HG03025 (cell line): ENCODE measurements at regions not wholly inside any gene's neighbourhood (a gene's known extent, or its start where the extent isn't known, plus 50 kb on each side); places are given as distances from the start of the nearest gene placed in this dataset.
A peak's percentile ranks its signal among the peaks of the same experiment; 100 is the strongest.
"Not testable (repeated sequence)": the region's sequence is repeated elsewhere in the genome, so short reads cannot be mapped to it uniquely, and the experiment has no call there.

ENCODE experiments used
- ATAC-seq: cut with Tn5 transposase; IDR thresholded peaks from one replicate; pipeline ENCODE4 v1.9.1; 2021; ENCODE audit warnings: mild to moderate bottlenecking, moderate library complexity; ENCODE audit not compliant: unreplicated experiment, low FRiP score

DNA sequence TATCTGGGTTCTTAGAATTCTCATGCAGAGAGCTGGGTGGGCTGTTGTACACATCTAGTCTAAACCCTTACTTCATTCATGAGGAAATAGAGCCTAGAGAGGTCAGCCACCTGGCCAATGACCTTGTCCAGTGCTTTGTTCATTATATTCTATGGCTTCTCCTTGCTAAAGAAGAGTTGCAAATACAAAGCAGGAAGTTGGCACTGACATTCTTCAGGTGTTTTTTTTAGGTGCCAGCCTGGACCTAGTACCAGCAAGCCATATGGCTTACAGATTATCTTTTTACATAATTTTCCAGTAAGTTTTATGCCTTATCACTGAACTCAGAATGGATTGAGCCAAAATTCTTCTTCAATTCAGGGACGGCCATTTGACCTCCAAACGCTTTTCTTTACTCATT lies 54.7 kb upstream of the PGM2 start:
- no peak for ATAC-seq

DNA sequence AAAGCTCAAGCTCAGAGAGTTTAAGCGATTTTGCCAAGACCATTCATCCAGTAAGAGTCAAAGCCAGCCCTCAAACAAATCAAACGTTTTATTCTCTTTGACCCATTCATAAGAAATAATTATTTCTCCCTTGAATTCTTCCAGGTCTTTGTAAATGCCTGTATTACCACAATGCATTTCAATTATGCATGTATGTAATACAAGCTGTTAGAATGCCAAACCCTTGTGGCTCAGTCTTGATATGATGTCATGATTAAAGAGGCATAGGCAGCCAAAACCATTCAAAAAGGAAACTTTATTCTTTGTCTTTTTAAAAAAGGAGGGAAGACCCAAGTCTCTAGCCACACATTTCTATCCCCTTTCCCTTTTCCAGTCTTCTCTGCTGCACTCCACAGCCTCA lies 56.5 kb upstream of the PGM2 start:
- no peak for ATAC-seq

GRCh38 chr4:37769391-37769989 lies 57.0 kb upstream of the PGM2 start:
- ATAC-seq, result no peak

DNA sequence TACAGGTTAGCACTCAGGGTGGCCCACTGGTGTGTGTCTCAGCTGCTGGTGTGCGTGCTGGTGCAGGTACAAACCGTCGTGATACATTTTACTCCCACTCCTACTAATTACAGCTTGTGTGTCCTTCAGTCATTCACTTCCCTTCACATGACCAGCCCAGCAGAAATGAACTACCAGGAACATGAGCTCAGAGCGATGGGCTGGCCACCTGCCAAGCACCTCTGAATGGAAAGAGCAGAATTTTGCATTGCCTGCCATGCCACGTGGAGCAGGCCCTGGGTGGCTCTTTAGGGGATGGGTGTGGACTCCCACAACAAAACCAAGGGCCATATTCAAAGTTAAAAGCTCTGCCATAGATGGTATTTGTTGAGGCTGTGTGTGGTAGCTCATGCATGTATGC lies 58.9 kb upstream of the PGM2 start:
- no peak for ATAC-seq

GRCh38 chr4:37767019-37767418 lies 59.5 kb upstream of the PGM2 start:
- no peak for ATAC-seq

- peak; percentile 51 for ATAC-seq
Measured at GRCh38 chr4:37765741-37766140, 60.7 kb upstream of the PGM2 start.

DNA sequence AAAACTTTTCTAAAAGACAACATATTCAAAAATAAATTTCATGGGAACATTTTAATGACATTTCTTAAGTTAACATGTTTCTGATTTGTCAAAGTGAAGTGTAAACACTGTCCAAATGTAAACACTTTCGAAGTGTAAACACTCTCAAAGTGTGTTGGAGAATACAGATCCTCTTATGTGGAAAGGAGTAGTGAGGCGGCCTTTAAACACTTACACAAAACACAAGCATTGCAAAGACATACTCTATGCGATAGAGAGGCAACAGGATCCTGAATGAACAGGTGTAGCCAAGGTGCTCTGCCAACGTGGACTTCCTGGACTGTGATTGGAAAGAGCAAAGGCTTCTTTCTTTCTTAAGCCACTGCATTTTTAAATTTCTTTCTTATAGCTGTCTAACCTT lies 62.7 kb upstream of the PGM2 start:
- no peak for ATAC-seq

GRCh38 chr4:37762991-37763368 lies 63.5 kb upstream of the PGM2 start:
- ATAC-seq, result no peak

DNA sequence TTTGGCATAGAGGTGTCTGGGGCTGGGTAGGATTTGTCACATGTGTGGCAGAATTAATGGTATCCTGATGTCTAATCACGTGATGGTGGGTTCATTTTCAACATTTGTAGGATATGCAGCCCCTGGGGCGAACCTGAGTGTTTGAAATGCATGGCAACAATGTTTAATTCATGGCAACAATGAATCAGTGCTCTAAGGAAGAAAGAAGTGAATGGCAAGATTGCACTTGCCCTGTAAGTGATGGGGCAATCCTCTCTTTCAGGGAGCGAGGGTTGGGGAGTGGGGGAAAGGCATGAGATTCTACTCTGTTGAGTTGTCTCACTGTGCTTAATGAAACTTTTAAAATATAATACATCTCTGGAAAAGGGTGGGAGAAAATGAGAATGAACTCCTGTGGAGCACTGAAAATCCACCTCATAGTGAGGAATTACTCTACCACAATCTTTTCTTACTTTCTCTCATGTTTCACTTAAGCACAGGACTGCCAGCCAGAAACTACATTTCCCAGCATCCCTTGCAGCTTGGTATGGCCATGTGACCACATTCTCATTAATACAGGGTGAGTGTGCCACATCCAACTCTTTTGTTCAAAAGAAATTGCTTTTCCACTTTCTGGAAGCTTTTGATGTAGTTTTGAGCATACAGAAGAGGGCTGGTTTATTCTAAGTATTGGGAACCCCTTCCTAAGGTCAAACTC lies 64.0 kb upstream of the PGM2 start:
- no peak for ATAC-seq

DNA sequence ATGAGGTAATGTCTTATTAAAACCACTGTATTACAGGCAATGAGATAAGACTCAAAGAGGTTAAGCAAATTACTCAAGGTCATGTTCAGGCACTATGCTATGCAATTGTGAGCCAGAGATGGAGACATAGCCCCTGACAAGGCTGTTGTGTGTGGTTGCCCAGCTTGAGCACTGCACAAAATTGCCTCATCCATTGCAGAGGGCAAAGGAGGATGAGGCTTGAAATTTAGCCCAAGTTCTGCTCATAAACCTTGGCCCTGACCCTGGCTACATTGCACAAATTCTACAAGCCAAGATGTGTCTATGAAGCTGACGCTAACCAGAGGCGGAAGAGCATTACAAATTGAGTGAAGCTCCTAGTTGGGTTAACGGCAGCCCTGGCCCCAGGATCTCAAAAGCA lies 65.6 kb upstream of the PGM2 start:
- no peak for ATAC-seq

GRCh38 chr4:37759833-37760232 lies 66.7 kb upstream of the PGM2 start:
- ATAC-seq, result no peak

DNA sequence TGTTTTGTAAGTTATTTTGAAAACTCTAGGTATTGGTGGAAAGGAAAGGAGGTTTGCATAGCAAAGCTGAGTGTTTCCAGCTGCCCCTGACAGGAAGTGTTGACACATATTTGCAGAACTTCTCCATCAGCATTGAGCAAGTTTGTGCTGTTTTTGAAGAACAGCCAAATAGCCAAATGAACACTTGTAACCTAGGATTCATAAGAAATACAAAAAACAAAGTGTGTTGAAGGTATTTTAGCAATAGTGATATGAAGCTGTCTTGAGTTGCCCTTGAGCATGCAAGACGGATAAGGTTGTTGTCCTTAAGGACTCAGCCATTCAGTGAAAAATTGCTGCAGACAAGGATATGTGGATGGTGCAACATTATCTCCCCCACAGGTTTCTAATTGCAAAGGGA lies 68.3 kb upstream of the PGM2 start:
- ATAC-seq, result no peak

GRCh38 chr4:37757761-37758160 lies 68.7 kb upstream of the PGM2 start:
- ATAC-seq, result no peak

GRCh38 chr4:37757121-37757520 lies 69.4 kb upstream of the PGM2 start:
- no peak for ATAC-seq

- no peak for ATAC-seq
Measured at GRCh38 chr4:37754410-37755185, 68.4 kb upstream of the RELL1 start.

- peak; percentile 68 for ATAC-seq
Measured at GRCh38 chr4:37749398-37749988, 63.3 kb upstream of the RELL1 start.

DNA sequence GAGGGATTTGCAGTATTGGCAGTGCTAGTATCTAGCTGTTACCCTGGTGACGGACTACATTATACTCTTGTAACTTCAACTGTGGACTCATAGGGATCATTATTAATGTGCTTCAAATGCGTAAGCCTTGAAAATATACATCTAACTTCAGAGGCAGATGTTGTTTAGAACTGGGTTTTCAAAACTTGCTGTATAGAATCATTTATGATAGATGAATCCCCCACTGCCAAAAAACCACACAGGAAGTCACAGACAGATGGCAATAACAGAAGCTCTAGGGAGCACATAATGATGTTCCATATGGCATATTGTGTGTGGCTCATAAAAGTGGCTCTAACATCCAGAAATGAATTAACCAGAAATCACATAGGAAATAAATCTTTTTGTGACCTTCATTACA lies 62.3 kb upstream of the RELL1 start:
- ATAC-seq, result no peak

DNA sequence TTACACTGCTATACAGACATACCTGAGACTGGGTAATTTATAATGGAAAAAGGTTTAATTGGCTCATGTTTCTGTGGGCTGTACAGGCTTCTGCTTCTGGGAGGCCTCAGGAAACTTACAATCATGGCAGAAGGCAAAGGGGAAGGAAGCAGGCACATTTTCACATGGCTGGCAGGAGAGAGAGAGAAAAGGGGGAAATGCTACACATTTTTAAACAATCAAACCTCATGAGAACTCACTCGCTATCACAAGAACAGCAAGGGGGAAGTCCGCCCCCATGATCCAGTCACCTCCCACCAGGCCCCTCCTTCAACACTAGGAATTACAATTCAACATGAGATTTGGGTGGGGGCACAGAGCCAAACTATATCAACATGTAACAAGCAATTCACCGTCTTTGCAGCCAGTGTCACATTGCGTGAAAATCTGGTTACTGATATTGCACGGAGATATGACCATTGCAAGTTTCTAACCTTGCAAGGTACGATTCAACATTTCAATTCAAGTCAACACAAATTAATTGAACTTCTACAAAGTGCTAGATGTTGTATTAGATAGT lies 61.7 kb upstream of the RELL1 start:
- ATAC-seq, result no peak

- ATAC-seq, result not testable (repeated sequence)
Measured at GRCh38 chr4:37746852-37747251, 60.7 kb upstream of the RELL1 start.

- no peak for ATAC-seq
Measured at GRCh38 chr4:37745946-37746345, 59.8 kb upstream of the RELL1 start.

DNA sequence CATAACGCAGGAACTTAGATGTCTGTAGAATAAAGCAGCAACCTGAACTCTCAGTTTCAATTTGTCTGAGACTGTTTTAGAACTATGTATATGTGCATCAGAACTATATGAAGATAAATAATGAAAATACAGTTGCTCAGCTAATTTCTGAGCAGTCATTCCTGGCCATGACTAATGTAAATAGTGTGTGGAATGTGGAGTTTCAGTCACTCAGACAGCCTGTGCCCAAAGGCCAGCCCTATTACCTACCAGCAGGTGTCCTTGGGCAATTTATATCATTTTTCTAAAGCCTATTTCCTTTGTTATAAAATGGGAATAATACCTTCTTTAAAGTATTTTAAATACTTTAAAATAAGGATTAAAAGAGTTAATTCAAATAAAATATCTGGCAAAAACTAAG lies 56.0 kb upstream of the RELL1 start:
- no peak for ATAC-seq
